ENCODE measurements at regions not wholly inside any gene's neighbourhood (a gene's known extent, or its start where the extent isn't known, plus 50 kb on each side); places are given as distances from the start of the nearest gene placed in this dataset.

DNA sequence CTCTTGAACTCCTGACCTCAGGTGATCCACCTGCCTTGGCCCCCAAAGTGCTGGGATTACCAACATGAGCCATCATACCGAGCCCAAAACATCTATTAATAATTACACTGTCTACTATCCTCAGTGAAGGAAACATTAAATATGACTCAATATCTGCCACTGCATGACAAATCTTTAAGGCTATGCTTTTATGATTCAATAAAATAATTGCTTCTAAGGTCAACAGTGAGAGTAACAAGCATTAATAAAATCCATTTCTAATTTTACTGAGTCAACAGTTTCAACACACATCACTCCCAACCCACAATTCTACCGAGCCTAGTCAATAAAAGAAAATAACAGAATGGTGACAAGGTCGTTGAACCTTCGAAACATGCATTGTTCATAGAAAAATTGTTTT lies 125.5 kb upstream of the CHRM3 start:
- TF ChIP-seq, protein P1, sequence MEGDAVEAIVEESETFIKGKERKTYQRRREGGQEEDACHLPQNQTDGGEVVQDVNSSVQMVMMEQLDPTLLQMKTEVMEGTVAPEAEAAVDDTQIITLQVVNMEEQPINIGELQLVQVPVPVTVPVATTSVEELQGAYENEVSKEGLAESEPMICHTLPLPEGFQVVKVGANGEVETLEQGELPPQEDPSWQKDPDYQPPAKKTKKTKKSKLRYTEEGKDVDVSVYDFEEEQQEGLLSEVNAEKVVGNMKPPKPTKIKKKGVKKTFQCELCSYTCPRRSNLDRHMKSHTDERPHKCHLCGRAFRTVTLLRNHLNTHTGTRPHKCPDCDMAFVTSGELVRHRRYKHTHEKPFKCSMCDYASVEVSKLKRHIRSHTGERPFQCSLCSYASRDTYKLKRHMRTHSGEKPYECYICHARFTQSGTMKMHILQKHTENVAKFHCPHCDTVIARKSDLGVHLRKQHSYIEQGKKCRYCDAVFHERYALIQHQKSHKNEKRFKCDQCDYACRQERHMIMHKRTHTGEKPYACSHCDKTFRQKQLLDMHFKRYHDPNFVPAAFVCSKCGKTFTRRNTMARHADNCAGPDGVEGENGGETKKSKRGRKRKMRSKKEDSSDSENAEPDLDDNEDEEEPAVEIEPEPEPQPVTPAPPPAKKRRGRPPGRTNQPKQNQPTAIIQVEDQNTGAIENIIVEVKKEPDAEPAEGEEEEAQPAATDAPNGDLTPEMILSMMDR (IDR thresholded peaks at IDR 0.05) = no peak
- no peak for TF ChIP-seq POLR2A (IDR thresholded peaks at IDR 0.05)

Data from sigmoid colon (tissue), 3 donors.